NCI-H748 (cell line): ENCODE measurements at regions not wholly inside any gene's neighbourhood (a gene's known extent, or its start where the extent isn't known, plus 50 kb on each side); places are given as distances from the start of the nearest gene placed in this dataset.

Experiments used
- DNase-seq: peaks from one replicate; lab custom pipeline; 2025; ENCODE audit not compliant: unreplicated experiment; lab: John Stamatoyannopoulos, UW

GRCh38 chr3:76321614-76322013 is 536.3 kb upstream of the ZNF717 start:
- no peak for DNase-seq

DNA sequence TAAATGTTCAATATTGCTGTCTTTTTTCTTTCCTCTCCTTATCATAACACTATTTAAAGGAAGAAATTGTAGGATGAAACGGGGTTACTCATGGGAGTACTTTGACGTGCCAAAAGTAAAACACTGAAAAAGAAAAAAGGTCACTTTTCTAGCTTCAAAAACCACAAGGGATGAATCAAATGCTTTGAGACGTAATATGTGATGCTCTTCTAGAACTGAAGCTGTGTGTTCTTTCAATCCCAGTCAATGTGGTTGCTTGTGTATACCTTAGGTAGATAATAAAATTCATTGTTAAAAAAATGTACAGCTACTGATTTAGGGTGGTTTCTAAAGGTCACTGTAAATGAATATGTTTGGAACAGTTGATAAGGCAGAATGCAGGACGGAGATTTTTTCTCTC is 538.8 kb upstream of the ZNF717 start:
- DNase-seq, result no peak

- DNase-seq, result no peak
These were observed 560.5 kb upstream of the ZNF717 start for GRCh38 chr3:76345878-76346277.

GRCh38 chr3:76346690-76347089 is 561.3 kb upstream of the ZNF717 start:
- DNase-seq, result no peak

GRCh38 chr3:76349715-76350480 is 564.5 kb upstream of the ZNF717 start:
- DNase-seq, result no peak

- no peak for DNase-seq
These were observed 566.7 kb upstream of the ZNF717 start for GRCh38 chr3:76352051-76352450.

DNA sequence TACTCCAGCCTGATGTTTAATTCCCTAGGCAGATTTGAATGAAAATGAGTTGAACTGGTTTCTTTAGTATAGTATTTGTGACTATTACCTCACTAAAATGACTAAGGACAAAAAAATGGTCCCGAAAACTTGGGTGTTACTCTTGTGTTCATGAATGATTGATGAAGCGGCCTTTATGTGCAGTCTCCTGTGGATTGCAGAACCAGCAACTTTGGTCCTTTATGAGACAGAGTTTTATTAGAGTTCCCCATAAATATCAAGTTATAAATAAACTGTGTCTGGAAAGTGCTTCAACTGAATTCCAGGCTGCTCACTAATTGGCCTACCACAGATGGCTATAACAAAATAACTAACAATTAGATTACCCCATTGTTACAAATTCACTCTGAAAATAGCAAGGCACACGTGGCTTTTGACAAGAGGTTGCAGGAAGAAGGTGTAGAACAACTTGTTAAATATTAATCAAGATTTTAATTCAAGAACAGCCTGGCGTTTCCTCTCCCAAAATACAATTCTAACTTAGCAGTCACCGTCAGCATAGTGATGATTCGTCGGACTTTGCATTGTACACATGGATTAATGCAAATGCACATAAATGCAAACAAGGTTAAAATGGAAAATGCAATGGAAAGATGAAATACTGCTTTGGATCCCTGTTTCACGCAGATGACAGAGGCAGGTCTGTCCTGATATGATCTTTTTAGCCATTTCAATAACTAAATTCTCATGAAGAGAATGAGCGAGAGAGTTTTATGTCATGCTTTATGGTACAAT is 567.3 kb upstream of the ZNF717 start:
- DNase-seq, result no peak

- DNase-seq, result no peak
These were observed 568.3 kb upstream of the ZNF717 start for GRCh38 chr3:76353683-76354082.

GRCh38 chr3:76361010-76361409 is 575.7 kb upstream of the ZNF717 start:
- DNase-seq, result no peak

- no peak for DNase-seq
These were observed 577.3 kb upstream of the ZNF717 start for GRCh38 chr3:76362643-76363042.

- no peak for DNase-seq
These were observed 579.9 kb upstream of the ZNF717 start for GRCh38 chr3:76365275-76365674.

- no peak for DNase-seq
These were observed 581.9 kb upstream of the ZNF717 start for GRCh38 chr3:76367281-76367680.

- DNase-seq, result peak; percentile 21
These were observed 583.8 kb upstream of the ZNF717 start for GRCh38 chr3:76369170-76369569.

DNA sequence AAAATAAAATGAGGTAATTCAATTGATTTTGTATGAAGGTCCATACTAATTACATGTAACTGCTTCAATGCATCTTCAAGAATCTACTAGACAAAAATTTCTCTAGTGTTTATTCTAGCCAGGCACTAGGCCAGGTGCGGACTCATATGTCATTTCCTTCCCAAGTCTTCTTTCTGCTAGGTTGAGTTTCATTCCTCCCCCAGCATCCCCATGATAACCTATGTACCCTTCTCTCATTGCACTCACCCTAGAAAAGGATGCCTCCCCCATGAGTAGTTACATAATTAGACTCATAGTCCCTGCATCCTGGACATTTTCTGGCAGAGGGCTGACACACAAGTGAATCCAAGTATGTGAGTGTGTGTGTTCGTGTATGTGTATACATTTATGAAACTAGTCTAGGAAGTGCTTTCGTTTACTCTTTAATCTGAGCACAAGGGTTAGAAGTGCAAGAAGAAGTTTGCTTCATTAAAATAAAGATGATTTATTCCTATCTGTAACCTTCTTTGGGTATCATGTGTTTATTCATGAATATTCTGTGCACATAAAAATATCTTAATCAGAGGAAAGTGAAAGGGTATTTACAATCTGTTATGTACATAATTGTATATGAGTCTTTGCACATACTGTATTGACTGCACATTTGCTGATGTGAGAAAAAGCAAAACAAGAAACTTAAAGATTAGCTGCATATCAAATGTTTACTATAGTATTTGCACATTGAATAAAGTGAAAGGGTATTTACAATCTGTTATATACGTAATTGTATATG is 585.6 kb upstream of the ZNF717 start:
- no peak for DNase-seq

DNA sequence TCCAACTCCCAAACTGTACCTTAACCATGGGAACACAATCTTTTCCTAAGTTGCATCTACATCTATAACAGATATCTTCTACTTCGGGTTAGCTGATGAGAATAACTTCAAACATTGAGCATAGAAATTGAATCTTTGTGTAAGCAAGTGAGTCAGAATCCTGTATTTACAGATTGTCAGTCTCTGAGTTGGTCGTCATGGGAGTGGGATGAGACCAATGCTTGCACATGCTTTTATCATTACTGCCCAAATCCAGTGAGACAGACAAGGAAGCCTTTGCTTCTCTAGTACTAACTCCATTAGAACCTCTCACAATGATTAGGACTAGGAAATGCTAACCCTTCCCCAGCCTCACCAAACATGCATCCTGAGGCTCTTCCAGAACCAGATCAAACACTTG is 587.1 kb upstream of the ZNF717 start:
- no peak for DNase-seq

DNA sequence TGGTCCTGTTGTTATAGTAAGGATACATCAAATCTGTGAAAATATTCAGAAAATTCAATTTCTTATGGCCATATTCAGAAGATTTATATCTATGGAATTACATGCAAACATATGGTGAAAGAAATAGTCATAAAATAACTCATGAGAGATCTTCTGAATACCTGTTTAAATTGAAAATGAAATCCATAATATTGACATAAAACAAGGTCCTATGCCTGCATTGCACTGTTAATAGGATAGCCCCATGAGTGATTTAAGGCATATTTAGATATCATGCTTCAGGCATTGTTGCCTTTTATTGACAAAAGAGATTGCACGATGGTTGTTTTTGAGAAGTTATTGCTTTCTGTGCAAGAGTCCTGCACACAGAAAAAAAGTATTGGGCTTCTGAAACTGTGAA is 591.7 kb upstream of the ZNF717 start:
- no peak for DNase-seq

DNA sequence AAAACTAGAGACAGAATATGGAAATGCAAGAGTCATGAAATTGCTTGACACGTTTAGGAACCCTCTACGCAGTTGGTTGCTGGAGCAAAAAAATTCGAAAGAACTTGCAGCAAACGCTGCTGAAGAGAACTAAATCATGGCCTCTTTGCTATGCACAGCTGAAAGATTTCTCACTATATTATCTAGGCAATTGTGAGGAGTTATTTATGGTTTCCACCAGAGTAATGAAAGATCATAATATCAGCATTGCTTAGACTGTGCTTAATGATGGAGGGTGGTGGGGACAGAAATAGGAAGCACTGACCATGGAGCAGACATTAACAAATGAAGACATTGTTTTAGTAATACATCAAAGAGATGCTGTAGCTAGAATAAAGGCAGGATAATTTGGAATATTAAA is 593.4 kb upstream of the ZNF717 start:
- no peak for DNase-seq

- no peak for DNase-seq
These were observed 598.4 kb upstream of the ZNF717 start for GRCh38 chr3:76383781-76384180.

- peak; percentile 12 for DNase-seq
These were observed 601.7 kb upstream of the ZNF717 start for GRCh38 chr3:76387000-76387399.

- no peak for DNase-seq
These were observed 614.8 kb upstream of the ZNF717 start for GRCh38 chr3:76400141-76400540.

GRCh38 chr3:76402926-76403325 is 617.6 kb upstream of the ZNF717 start:
- no peak for DNase-seq

- DNase-seq, result no peak
These were observed 618.2 kb upstream of the ZNF717 start for GRCh38 chr3:76403556-76403955.
